Fibroblast of villous mesenchyme (primary cell): ENCODE measurements at regions not wholly inside any gene's neighbourhood (a gene's known extent, or its start where the extent isn't known, plus 50 kb on each side); places are given as distances from the start of the nearest gene placed in this dataset.

Experiments used
- DNase-seq: peaks from one replicate; pipeline ENCODE4 v3.0.0-alpha.2; 2010; ENCODE audit warnings: low read depth
- H3K4me3 ChIP-seq: 2 replicates; pipeline ENCODE4 v1.5.1; 2011; ENCODE audit warnings: low read depth, mild to moderate bottlenecking, low read length
- TF ChIP-seq, protein P1 (sequence below): IDR thresholded peaks from 2 replicates; pipeline ENCODE4 v1.5.1; 2012; ENCODE audit warnings: low read depth, mild to moderate bottlenecking, low read length; ENCODE audit not compliant: insufficient read depth

DNA sequence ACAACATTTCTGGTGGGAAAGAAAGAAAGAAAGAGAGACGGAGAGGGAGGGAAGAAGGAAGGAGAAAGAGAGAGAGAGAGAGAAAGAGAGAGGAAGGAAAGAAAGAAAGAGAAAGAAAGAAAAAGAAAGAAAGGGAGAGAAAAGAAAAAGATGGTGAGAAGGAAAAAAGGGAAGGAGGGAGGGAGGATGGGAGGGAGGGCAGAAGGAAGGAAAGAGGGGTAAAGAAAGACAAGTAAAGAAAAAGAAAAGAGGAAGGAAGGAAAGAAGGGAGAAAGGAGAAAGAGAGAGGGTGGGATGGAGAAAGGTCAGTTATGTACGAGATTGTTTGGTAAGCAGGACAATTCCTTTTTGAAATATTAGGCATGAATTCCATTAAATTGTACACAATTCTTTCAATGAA lies 145.3 kb downstream of the SPRY2 start:
- DNase-seq = no peak
- TF ChIP-seq, protein P1, sequence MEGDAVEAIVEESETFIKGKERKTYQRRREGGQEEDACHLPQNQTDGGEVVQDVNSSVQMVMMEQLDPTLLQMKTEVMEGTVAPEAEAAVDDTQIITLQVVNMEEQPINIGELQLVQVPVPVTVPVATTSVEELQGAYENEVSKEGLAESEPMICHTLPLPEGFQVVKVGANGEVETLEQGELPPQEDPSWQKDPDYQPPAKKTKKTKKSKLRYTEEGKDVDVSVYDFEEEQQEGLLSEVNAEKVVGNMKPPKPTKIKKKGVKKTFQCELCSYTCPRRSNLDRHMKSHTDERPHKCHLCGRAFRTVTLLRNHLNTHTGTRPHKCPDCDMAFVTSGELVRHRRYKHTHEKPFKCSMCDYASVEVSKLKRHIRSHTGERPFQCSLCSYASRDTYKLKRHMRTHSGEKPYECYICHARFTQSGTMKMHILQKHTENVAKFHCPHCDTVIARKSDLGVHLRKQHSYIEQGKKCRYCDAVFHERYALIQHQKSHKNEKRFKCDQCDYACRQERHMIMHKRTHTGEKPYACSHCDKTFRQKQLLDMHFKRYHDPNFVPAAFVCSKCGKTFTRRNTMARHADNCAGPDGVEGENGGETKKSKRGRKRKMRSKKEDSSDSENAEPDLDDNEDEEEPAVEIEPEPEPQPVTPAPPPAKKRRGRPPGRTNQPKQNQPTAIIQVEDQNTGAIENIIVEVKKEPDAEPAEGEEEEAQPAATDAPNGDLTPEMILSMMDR = no peak
- no peak overlapping the region for H3K4me3 ChIP-seq

DNA sequence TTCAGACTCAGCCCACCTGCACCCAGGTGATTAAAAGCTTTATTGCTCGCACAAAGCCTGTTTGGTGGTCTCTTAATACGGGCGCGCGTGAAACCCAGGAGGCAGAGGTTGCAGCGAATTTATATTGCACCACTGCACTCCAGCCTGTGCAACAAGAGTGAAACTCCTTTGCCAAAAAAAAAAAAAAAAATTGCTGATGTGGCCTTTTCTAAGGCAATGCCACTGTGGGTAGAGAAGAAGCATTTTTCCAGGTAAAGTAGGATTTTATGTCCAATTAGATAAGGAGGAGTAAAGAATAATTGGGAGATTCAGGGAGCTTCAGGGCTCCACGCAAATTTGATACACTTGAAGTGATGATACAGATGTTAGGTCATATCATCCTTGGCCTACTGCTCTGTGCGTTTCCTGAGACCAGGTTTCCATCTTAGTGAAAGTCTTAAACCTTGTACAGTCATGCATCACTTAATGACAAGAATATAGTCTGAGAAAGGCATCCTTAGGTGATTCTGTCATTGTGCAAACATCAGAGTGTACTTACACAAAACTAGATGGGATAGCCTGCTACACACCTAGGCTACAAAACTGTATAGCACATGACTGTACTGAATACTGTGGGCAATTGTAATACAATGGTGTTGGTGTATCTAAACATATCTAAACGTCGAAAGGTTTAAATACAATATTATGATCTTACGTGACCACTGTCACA lies 150.9 kb downstream of the SPRY2 start:
- no peak overlapping the region for H3K4me3 ChIP-seq
- TF ChIP-seq, protein P1 = no peak
- no peak for DNase-seq

DNA sequence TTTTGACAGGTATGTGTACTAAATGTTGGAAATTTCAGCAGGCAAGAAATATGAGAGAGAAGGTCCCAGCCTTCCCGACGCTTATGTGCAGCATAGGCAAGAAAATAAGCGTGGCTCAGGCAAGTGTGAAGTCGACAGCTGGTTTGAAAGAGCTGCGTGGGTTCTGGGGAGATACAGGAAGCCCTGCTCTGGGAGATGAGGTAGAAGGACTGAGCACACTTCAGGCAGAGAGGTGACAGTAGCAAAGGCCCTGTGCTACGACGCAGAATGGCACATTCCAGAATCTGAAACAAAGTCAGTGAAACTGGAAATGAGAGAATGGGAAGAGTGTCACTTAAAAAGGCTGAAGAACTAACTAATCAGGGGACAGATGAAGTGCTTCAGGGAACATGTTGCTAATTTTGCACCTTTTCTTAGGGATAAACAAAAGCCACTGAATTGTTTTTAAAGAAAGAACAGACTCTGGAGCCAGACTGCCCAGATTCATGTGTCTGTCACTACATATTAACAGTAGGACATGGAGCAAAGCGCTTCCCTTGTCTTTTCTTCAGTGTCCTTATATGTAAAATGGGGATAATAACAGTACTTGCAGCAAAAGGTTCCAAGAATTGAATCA lies 160.1 kb downstream of the SPRY2 start:
- no peak for DNase-seq
- H3K4me3 ChIP-seq = no peak overlapping the region
- TF ChIP-seq, protein P1 = no peak

DNA sequence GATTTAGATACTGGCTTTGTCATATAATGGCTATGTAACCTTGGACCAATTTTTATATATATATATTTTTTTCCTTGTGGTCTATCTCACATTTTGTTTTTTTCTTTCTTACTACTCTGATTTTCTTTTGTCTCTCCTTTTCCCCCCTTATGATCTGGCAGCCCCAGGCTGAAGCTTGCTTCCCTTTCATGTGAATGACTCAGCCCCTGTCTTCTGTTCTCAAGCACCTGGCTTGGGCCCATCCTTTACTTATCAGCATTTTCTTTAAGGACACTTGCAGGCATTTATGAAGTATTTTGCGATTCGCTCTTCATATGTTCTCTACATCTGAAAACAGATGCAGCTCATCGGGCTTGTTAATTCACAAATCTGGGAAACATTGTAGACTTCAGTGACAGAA lies 163.6 kb downstream of the SPRY2 start:
- H3K4me3 ChIP-seq = no peak overlapping the region
- TF ChIP-seq, protein P1 = no peak
- DNase-seq = no peak

DNA sequence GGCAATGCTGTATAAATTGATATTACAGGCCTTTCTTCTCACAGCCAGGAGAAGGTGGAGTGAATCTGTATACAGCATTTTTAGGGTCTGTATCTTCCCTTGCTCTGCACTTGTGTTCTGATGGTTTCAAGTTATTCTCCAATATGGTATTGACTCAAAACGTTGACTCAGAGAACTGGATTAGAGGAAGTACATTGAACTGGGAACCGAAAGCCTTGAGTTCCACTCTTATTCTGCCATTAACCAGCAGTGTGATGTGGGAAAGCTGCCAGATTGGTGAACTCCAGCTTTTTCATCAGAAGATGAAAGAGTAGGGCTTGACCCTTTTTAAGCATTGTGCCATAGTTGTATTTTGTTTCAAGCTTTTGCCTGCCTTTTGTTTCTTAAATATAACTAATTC lies 167.7 kb downstream of the SPRY2 start:
- TF ChIP-seq, protein P1 = no peak
- DNase-seq = no peak

DNA sequence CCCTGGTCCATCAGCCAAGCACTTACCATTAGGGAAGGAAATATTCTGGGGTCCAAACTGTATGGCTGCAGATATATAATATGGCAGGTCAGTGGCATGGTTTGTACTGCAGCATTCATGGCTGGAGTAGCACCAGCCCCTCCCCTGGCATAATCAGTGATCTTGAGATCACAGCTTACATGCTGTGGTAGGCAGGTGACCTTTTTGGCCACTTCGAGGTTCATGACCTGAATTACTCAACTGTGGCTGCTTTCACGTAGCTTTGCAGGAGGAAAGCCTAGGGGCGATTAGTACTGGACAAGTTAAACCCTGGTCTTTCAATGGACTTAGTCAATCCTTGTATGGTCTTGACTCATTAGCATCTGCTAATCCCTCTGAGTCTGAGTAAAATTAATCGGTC lies 169.8 kb downstream of the SPRY2 start:
- DNase-seq = no peak
- H3K4me3 ChIP-seq = no peak overlapping the region
- TF ChIP-seq, protein P1 = no peak

More for the DNA sequence above, 167.7 kb downstream of the SPRY2 start:
- no peak overlapping the region for H3K4me3 ChIP-seq
